HG03097 (cell line): ENCODE measurements at regions not wholly inside any gene's neighbourhood (a gene's known extent, or its start where the extent isn't known, plus 50 kb on each side); places are given as distances from the start of the nearest gene placed in this dataset.

Source experiments
- ATAC-seq: cut with Tn5 transposase; IDR thresholded peaks from one replicate; pipeline ENCODE4 v1.9.1; 2021; ENCODE audit not compliant: unreplicated experiment, low FRiP score

GRCh38 chr4:176383273-176384077 is 63.7 kb downstream of the SPCS3 start:
- ATAC-seq: no peak

GRCh38 chr4:176385601-176386000 is 65.8 kb downstream of the SPCS3 start:
- ATAC-seq: no peak

GRCh38 chr4:176387571-176387970 is 67.8 kb downstream of the SPCS3 start:
- no peak for ATAC-seq

GRCh38 chr4:176393306-176394013 is 73.7 kb downstream of the SPCS3 start:
- ATAC-seq: no peak

DNA sequence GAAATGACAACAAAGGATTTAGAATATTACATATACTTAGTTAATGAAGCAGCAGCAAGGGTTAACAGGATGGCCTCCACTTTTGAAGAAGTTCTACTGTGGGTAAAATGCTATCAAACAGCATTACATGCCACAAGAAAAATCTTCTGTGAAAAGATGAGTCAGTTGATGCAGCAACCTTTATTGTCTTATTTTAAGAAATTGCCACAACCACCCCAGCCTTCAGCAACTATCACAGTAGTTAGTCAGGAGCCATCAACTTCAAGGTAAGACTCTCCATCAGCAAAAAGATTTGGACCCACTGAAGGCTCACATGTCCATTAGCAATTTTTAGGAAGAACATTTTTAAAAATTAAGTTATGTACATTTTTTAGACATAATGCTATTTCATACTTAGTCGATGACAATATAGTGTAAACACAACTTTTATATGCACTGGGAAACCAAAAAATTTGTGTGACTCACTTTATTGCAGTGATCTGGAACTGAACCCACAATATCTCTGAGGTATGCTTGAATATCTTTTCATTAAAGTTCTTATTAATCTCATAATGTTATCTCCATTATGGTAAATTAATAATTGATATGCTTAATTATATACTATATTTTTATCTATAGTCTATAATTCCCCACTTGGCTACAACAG is 81.2 kb downstream of the SPCS3 start:
- ATAC-seq: no peak

GRCh38 chr4:176404621-176405020 is 84.9 kb downstream of the SPCS3 start:
- ATAC-seq: no peak

DNA sequence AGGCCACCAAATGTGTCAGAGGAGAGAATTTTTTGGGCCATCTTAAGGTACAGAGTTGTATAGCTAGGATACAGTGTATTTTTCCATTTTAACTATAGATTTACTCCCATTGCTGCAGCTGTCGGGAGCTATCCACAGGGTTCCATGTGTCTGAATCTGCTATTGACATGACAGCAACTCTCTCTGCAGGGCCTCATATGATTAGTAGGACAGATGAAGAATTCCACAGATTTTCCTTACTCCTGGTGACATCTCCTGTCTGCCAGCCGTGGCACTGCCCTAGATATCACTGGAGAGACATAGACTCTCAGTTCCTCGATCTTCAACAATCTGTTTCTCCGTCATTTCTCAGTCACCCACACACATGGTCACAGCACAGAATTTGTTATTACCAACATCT is 86.5 kb downstream of the SPCS3 start:
- no peak for ATAC-seq

- ATAC-seq: no peak
Measured at GRCh38 chr4:176406736-176407135, 87.0 kb downstream of the SPCS3 start.

DNA sequence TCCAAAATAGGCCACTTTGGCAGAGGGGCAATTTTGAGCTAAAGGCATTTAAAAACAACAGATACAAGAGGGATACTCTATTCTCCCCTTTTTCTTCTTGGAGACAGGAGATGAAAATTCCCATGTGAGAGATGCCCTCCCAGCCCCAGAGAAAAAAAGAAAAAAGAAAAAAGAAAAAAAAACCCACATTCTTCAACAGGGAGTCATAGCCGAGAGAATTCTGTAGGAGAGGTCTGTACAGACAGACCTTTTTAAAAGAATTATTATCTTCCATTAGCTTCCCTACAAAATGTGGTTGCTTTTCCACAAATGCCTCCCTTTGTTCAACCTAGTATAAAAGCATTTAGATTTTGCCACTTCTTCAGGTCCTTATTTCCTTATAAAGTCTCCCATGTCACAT is 89.9 kb downstream of the SPCS3 start:
- no peak for ATAC-seq

DNA sequence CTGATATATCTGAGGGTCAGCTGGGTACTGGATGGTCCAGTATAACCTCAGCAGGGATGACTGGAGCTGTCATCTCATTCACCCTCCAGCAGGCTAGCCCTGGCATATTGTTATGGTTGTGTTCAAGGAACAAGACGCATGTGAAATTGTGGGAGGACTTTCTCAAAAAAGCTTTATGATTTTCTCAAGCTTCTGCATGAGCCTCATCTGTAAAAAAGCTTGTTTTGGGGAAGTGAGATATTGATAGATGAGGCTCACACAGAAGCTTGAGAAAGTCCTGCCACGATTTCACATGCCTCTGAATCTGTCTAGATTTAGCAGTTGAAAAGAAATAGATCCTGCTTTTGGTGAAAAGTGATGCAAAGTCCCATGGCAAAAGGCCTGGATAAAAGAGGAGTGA is 93.4 kb downstream of the SPCS3 start:
- ATAC-seq: no peak

- ATAC-seq: no peak
Measured at GRCh38 chr4:176422001-176422400, 102.2 kb downstream of the SPCS3 start.

- ATAC-seq: no peak
Measured at GRCh38 chr4:176422511-176422910, 102.7 kb downstream of the SPCS3 start.

DNA sequence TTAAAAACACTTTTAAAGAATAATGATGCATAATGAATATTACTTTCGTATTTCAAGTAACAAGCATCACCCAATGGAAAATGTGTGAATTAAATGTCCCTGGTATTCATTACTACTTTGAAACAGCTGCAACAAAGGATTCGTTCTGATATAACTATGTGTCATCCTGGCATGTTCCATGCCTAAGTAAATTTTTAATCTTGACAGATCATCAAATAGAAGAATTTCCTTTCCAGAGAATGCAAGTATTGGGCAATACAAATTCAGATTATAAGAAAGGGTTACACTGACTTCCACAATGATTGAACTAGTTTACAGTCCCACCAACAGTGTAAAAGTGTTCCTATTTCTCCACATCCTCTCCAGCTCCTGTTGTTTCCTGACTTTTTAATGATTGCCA is 105.3 kb downstream of the SPCS3 start:
- ATAC-seq: no peak

DNA sequence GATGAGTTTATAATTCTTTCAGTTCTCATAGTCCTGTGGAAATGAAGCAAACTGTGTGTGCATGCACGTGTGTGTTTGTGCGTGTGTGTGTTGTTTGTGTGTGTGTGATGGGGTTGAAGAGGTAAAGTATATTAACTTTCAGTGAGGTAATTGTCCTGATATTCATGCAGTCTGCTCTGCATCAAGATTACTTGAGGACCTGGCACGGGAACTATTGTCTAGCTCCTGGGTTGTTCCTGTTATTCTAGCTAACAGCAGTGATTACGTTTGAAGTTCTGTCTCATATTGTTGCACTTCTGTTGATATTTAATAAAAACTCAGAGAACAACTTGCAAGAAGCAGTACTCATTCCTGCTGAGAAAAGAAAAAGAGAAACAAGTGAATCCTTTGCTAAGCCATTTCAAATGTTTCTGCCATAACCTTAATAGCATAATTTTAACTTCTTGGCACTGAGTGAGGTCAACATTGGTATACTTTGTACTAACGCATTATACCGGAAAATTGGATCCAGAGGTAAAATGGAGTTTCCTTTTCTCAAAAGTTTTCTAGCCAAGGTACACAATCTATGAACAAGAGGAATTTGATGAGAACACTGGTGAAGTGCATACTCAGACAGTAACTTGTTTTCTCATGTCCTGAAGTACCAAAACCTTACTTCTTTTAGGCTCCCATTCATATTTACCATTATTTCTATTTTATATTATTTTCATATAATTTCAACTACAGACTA is 113.2 kb downstream of the SPCS3 start:
- no peak for ATAC-seq

DNA sequence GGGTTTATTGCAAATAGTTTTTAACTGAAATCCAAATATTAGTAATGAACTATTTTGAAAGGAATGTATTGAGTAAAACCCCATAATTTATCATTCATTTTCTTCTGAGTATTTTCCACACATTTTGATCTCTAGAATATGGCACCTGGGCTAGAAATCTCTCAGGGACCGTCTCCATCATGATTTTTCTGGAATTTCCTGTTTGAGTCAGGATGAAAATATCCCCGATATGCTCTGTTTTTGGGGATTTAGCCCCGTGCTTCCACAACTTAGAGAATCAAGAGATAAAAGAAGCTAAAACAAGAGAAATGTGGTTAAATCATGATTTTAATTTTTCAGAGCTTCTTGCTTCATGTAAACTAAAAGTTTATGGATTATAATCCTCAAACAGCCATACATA is 114.2 kb downstream of the SPCS3 start:
- ATAC-seq: no peak

DNA sequence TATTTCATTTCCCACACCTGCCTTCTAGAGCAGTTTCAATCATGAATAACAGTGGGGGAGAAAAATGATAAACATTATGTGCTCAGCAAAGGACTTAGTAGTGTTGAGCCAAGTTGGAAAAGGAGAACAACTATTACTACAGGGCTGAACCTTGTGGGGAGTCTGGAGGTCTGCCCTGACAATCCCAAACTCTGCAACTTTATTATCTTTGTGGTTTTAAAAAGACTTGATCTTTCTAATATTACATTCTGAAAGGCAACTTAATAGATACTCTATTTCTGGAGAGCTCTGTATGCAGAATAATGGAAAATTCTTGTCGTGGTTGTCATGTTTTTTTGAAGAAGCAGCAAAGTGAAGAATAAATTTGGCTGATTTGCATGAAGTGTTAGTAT is 116.1 kb downstream of the SPCS3 start:
- ATAC-seq: no peak

- ATAC-seq: peak; percentile 60
Measured at GRCh38 chr4:176436293-176436973, 116.7 kb downstream of the SPCS3 start.

- ATAC-seq: no peak
Measured at GRCh38 chr4:176437756-176438155, 118.0 kb downstream of the SPCS3 start.

- ATAC-seq: no peak
Measured at GRCh38 chr4:176438401-176438800, 118.6 kb downstream of the SPCS3 start.

GRCh38 chr4:176439611-176440010 is 119.8 kb downstream of the SPCS3 start:
- ATAC-seq: no peak
